HCT116 (cell line): ENCODE measurements at regions not wholly inside any gene's neighbourhood (a gene's known extent, or its start where the extent isn't known, plus 50 kb on each side); places are given as distances from the start of the nearest gene placed in this dataset.

Experiments
- ATAC-seq: fragments of 200-7000 bp; cut with Tn5 transposase; 2 replicates; pipeline ENCODE4 v1.9.1; 2020; ENCODE audit warnings: mild to moderate bottlenecking, moderate library complexity
- BruUV-seq: library from RNA; stranded (reverse); fragments of 400-500 nt; replicated peaks from 2 replicates; lab custom pipeline; 2021; lab: Mats Ljungman, UMichigan
- CTCF ChIA-PET: fragments of 300-600 bp; sonication (Branson Sonifier 250); formaldehyde crosslinking; loops from one replicate; lab custom pipeline; 2021; ENCODE audit warnings: antibody characterized with exemption; lab: Charles Lee
- POLR2A ChIA-PET: fragments of 300-600, 350-600 bp; sonication (Branson Sonifier 250); formaldehyde crosslinking; loops from one replicate; lab custom pipeline; 2021; ENCODE audit warnings: antibody characterized with exemption; lab: Charles Lee
- RAD21 ChIA-PET, 2 experiments: fragments of 300-600 bp; sonication (Branson Sonifier 250); formaldehyde crosslinking; loops; one replicate each; lab custom pipeline; 2023; ENCODE audit warnings: low total read pairs in 2 of 2; ENCODE audit not compliant: uncharacterized antibody in 2 of 2, unreplicated experiment in 2 of 2, low non-redundant PET in 1 of 2; lab: Charles Lee
- DNase-seq: peaks from one replicate; pipeline ENCODE4 v3.0.0-alpha.2; 2010; ENCODE audit warnings: low read depth, low spot score
- H2AFZ ChIP-seq: fragments of 200-600 bp; shearing (Covaris generic), sonication (generic); 2 replicates; pipeline ENCODE4 v1.6.1; 2017; ENCODE audit warnings: low read depth, mixed run types, mixed read lengths, antibody characterized with exemption, low read length; ENCODE audit not compliant: poor library complexity, severe bottlenecking
- H3K27ac ChIP-seq: 2 replicates; pipeline ENCODE4 v1.5.1; 2012; ENCODE audit warnings: low read depth, low read length
- H3K27me3 ChIP-seq: fragments of 200-600 bp; sonication (generic); 2 replicates; pipeline ENCODE4 v1.6.1; 2016; ENCODE audit warnings: mixed run types, low read length, mixed read lengths; ENCODE audit not compliant: insufficient read depth
- H3K36me3 ChIP-seq, 2 experiments: fragments of 200-500 bp in 1 of 2; fragments of 200-600 bp in 1 of 2; sonication (Bioruptor generic) in 1 of 2; sonication (generic) in 1 of 2; 2 replicates each; pipeline versions ENCODE4 v1.5.1 to v1.6.1; 2014 to 2016; ENCODE audit warnings: low read length in 2 of 2, inconsistent platforms in 1 of 2, mixed read lengths in 1 of 2, mixed run types in 1 of 2; ENCODE audit not compliant: insufficient read depth in 2 of 2, control insufficient read depth in 1 of 2
- H3K4me1 ChIP-seq, 2 experiments: fragments of 200-600 bp in 1 of 2; sonication (generic) in 1 of 2; 2 replicates each; pipeline versions ENCODE4 v1.5.1 to v1.6.1; 2012 to 2017; ENCODE audit warnings: low read length in 2 of 2, inconsistent platforms in 1 of 2, mild to moderate bottlenecking in 1 of 2, mixed read lengths in 1 of 2, mixed run types in 1 of 2, moderate library complexity in 1 of 2; ENCODE audit not compliant: insufficient read depth in 2 of 2, control insufficient read depth in 1 of 2
- H3K4me2 ChIP-seq: fragments of 200-600 bp; sonication (generic); 2 replicates; pipeline ENCODE4 v1.6.1; 2017; ENCODE audit warnings: mixed run types, low read length, mixed read lengths
- H3K4me3 ChIP-seq, 2 experiments: fragments of 200-600 bp in 1 of 2; sonication (generic) in 1 of 2; replicated peaks in 1 of 2; 2 replicates each; pipeline ENCODE4 v1.5.1; 2011 to 2016; ENCODE audit warnings: low read length in 2 of 2, control low read depth in 1 of 2, low read depth in 1 of 2, mild to moderate bottlenecking in 1 of 2, mixed read lengths in 1 of 2, mixed run types in 1 of 2
- H3K79me2 ChIP-seq: fragments of 200-600 bp; sonication (generic); 2 replicates; pipeline ENCODE4 v1.6.1; 2017; ENCODE audit warnings: mild to moderate bottlenecking, mixed run types, low read length, moderate library complexity, mixed read lengths; ENCODE audit not compliant: insufficient read depth
- H3K9ac ChIP-seq: fragments of 200-600 bp; sonication (generic); 2 replicates; pipeline ENCODE4 v1.6.1; 2016; ENCODE audit warnings: low read length, mixed read lengths
- H3K9me2 ChIP-seq: fragments of 200-600 bp; sonication (generic), shearing (Covaris generic); 2 replicates; pipeline ENCODE4 v1.6.1; 2017; ENCODE audit warnings: mixed run types, mild to moderate bottlenecking, moderate library complexity; ENCODE audit not compliant: insufficient read depth
- H3K9me3 ChIP-seq, 2 experiments: fragments of 200-500 bp in 1 of 2; fragments of 200-600 bp in 1 of 2; sonication (Bioruptor generic) in 1 of 2; sonication (generic) in 1 of 2; 2 replicates each; pipeline ENCODE4 v1.6.1; 2014 to 2017; ENCODE audit warnings: low read length in 2 of 2, mixed read lengths in 2 of 2, inconsistent platforms in 1 of 2, low read depth in 1 of 2, mild to moderate bottlenecking in 1 of 2, mixed run types in 1 of 2, moderate library complexity in 1 of 2; ENCODE audit not compliant: control insufficient read depth in 1 of 2, insufficient read depth in 1 of 2
- H4K20me1 ChIP-seq: fragments of 200-600 bp; sonication (generic), shearing (Covaris generic); 2 replicates; pipeline ENCODE4 v1.6.1; 2017; ENCODE audit warnings: mixed run types, mild to moderate bottlenecking, moderate library complexity; ENCODE audit not compliant: insufficient read depth
- CBX3 ChIP-seq: IDR thresholded peaks from 2 replicates; pipeline ENCODE4 v1.6.1; 2012; ENCODE audit warnings: low read depth
- CTCF ChIP-seq, 3 experiments: fragments of 200-600 bp in 1 of 3; sonication (generic) in 1 of 3; IDR thresholded peaks in 2 of 3; conservative IDR thresholded peaks in 1 of 3; 2 replicates each; pipeline ENCODE4 v1.5.1; 2012 to 2017; ENCODE audit warnings: low read depth in 2 of 3, low read length in 2 of 3, antibody characterized with exemption in 1 of 3, borderline replicate concordance in 1 of 3, control low read depth in 1 of 3, mild to moderate bottlenecking in 1 of 3, mixed read lengths in 1 of 3, mixed run types in 1 of 3, moderate library complexity in 1 of 3; ENCODE audit not compliant: insufficient read depth in 1 of 3
- EZH2 ChIP-seq: fragments of 200-600 bp; sonication (generic); IDR thresholded peaks from 2 replicates; pipeline ENCODE4 v1.6.1; 2017; ENCODE audit warnings: antibody characterized with exemption, mixed run types
- FOSL1 ChIP-seq: IDR thresholded peaks from 2 replicates; pipeline ENCODE4 v1.6.1; 2012; ENCODE audit warnings: low read depth
- JUND ChIP-seq: IDR thresholded peaks from 2 replicates; pipeline ENCODE4 v1.6.1; 2012
- POLR2AphosphoS5 ChIP-seq: IDR thresholded peaks from 2 replicates; pipeline ENCODE4 v1.6.1; 2011; ENCODE audit warnings: mild to moderate bottlenecking, low read depth, low read length, moderate library complexity
- RAD21 ChIP-seq: IDR thresholded peaks from 2 replicates; pipeline ENCODE4 v1.6.1; 2012; ENCODE audit warnings: low read depth, mild to moderate bottlenecking
- YY1 ChIP-seq: IDR thresholded peaks from 2 replicates; pipeline ENCODE4 v1.6.1; 2011; ENCODE audit warnings: low read length, low read depth, moderate library complexity, mild to moderate bottlenecking; ENCODE audit not compliant: insufficient replicate concordance; ENCODE audit errors: extremely low read depth
- ZNF274 ChIP-seq: fragments of 200-500 bp; sonication (Bioruptor generic); IDR thresholded peaks from 2 replicates; pipeline ENCODE4 v1.6.1; 2014; ENCODE audit warnings: mild to moderate bottlenecking, low read depth, low read length, inconsistent platforms
- intact Hi-C: fragments of 100-400 bp; cut with micrococcal nuclease; formaldehyde crosslinking; loops from 2 replicates; pipeline ENCODE4 v1.10.0; 2022

- Histone ChIP-seq H3K9me3 (no peaks in the 10 kb centered on the region), H3K4me2 (no peak overlapping the region), H3K9ac (no peak overlapping the region), H3K9me2 (no peaks in the 10 kb centered on the region)
- POLR2A ChIA-PET: no interaction called here
- RAD21 ChIA-PET: no interaction called here
- ATAC-seq: peak; percentile 66
- no TSS peak for BruUV-seq
- DNase-seq: peak; percentile 2
- intact Hi-C loops: no loop called here
- TF ChIP-seq ZNF274 (no peak), CTCF (IDR thresholded peaks at IDR 0.05 in 2 of 3, conservative IDR thresholded peaks at IDR 0.05 in 1 of 3; ENCODE audit: borderline replicate concordance in 1 of 3, insufficient read depth in 1 of 3, low read depth in 2 of 3, low read length in 2 of 3) (peak; percentile 16 to 44 (median 37); a peak in 3 of 6 replicates), POLR2AphosphoS5 (no peak), RAD21 (peak; percentile 19; the same call in 1 of the 2 replicates), CBX3 (no peak), JUND (no peak), YY1 (no peak), EZH2 (no peak), FOSL1 (no peak)
- TF ChIP-seq, all 23 proteins: peak for 2
- no peak overlapping the region for H3K4me3 ChIP-seq
- CTCF ChIA-PET: no interaction called here
- no peak overlapping the region for H2AFZ ChIP-seq
- H3K4me1 ChIP-seq: no peaks in the 10 kb centered on the region
- no peaks in the 10 kb centered on the region for H3K79me2 ChIP-seq
- H3K27ac ChIP-seq: no peak overlapping the region
- no peaks in the 10 kb centered on the region for H3K27me3 ChIP-seq
- H4K20me1 ChIP-seq: no peaks in the 10 kb centered on the region
- no peaks in the 10 kb centered on the region for H3K36me3 ChIP-seq
Observed at GRCh38 chr2:215553946-215554345, 118.1 kb upstream of the FN1 start.
